PC-9 (cell line): ENCODE measurements at regions not wholly inside any gene's neighbourhood (a gene's known extent, or its start where the extent isn't known, plus 50 kb on each side); places are given as distances from the start of the nearest gene placed in this dataset.

Experiments
- CTCF ChIP-seq: fragments of 200-600 bp; sonication (generic); conservative IDR thresholded peaks from 2 replicates; pipeline ENCODE4 v1.6.1; 2017; ENCODE audit warnings: mixed run types, antibody characterized with exemption, mild to moderate bottlenecking, moderate library complexity
- EZH2 ChIP-seq: fragments of 200-600 bp; sonication (generic); IDR thresholded peaks from 2 replicates; pipeline ENCODE4 v1.8.0; 2017; ENCODE audit warnings: antibody characterized with exemption, low read depth

DNA sequence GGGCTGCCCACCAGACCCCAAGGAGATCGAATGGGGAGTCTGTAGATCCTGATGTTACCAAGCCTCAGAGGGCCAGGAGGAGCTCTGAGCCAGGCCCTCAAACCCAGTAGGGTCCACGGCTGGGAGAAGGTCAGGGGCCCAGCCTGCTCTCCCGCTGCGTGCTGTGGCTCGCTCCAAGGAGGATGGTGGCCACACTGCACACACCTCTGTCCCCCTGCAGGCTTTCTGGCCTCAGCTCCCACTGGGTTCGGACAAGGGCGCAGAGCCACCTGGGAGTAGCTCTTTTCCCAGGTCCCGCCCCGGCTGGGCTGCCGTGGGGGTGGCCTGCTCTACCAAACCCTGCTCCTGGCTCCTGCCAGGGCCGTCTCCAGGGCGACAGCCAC is 175.8 kb downstream of the ZNF248 start:
- TF ChIP-seq CTCF: no peak
- TF ChIP-seq EZH2: no peak
